ENCODE measurements at regions not wholly inside any gene's neighbourhood (a gene's known extent, or its start where the extent isn't known, plus 50 kb on each side); places are given as distances from the start of the nearest gene placed in this dataset.
"Not testable (repeated sequence)": the region's sequence is repeated elsewhere in the genome, so short reads cannot be mapped to it uniquely, and the experiment has no call there.

GRCh38 chr2:36168115-36168514, 187.5 kb upstream of the CRIM1 start:
- TF ChIP-seq CTCF (IDR thresholded peaks at IDR 0.05; ENCODE audit: low read depth, low read length), result no peak
- no peak for DNase-seq
- no peak overlapping the region for H3K4me3 ChIP-seq (ENCODE audit: low read depth, low read length)
- H3K4me1 ChIP-seq, result no peaks in the 10 kb centered on the region
- no peaks in the 10 kb centered on the region for H3K27me3 ChIP-seq
- H3K36me3 ChIP-seq, result no peaks in the 10 kb centered on the region
- H3K9me3 ChIP-seq, result no peaks in the 10 kb centered on the region

GRCh38 chr2:36165132-36165531, 190.4 kb upstream of the CRIM1 start:
- TF ChIP-seq CTCF (IDR thresholded peaks at IDR 0.05; ENCODE audit: low read depth, low read length), result no peak
- Histone ChIP-seq H3K36me3 (no peaks in the 10 kb centered on the region), H3K4me3 (ENCODE audit: low read depth, low read length) (no peak overlapping the region), H3K4me1 (no peaks in the 10 kb centered on the region), H3K9me3 (no peaks in the 10 kb centered on the region), H3K27me3 (no peaks in the 10 kb centered on the region)
- DNase-seq, result no peak

- no peaks in the 10 kb centered on the region for H3K9me3 ChIP-seq
- DNase-seq, result no peak
- H3K4me3 ChIP-seq (ENCODE audit: low read depth, low read length), result no peak overlapping the region
- no peaks in the 10 kb centered on the region for H3K36me3 ChIP-seq
- no peak for TF ChIP-seq CTCF (IDR thresholded peaks at IDR 0.05; ENCODE audit: low read depth, low read length)
- H3K4me1 ChIP-seq, result no peaks in the 10 kb centered on the region
- H3K27me3 ChIP-seq, result no peaks in the 10 kb centered on the region
These were observed 191.9 kb upstream of the CRIM1 start for GRCh38 chr2:36163520-36164254.

GRCh38 chr2:36157093-36157492, 198.5 kb upstream of the CRIM1 start:
- DNase-seq; H3K27me3 ChIP-seq; H3K4me3 ChIP-seq (ENCODE audit: low read depth, low read length); H3K4me1 ChIP-seq; H3K36me3 ChIP-seq; H3K9me3 ChIP-seq: not testable (repeated sequence)

- no peak overlapping the region for H3K4me3 ChIP-seq (ENCODE audit: low read depth, low read length)
- no peaks in the 10 kb centered on the region for H3K4me1 ChIP-seq
- no peak for DNase-seq
- H3K36me3 ChIP-seq, result no peaks in the 10 kb centered on the region
- H3K27me3 ChIP-seq, result no peaks in the 10 kb centered on the region
- H3K9me3 ChIP-seq, result no peaks in the 10 kb centered on the region
- no peak for TF ChIP-seq CTCF (IDR thresholded peaks at IDR 0.05; ENCODE audit: low read depth, low read length)
These were observed 207.7 kb upstream of the CRIM1 start for GRCh38 chr2:36147670-36148390.

GRCh38 chr2:36146765-36147164, 208.8 kb upstream of the CRIM1 start:
- H3K4me1 ChIP-seq, result no peaks in the 10 kb centered on the region
- H3K9me3 ChIP-seq, result no peaks in the 10 kb centered on the region
- no peak for DNase-seq
- no peaks in the 10 kb centered on the region for H3K27me3 ChIP-seq
- no peak overlapping the region for H3K4me3 ChIP-seq (ENCODE audit: low read depth, low read length)
- TF ChIP-seq CTCF (IDR thresholded peaks at IDR 0.05; ENCODE audit: low read depth, low read length), result no peak
- no peaks in the 10 kb centered on the region for H3K36me3 ChIP-seq
